Endothelial cell of umbilical vein (primary cell): ENCODE measurements at regions not wholly inside any gene's neighbourhood (a gene's known extent, or its start where the extent isn't known, plus 50 kb on each side); places are given as distances from the start of the nearest gene placed in this dataset.

Source experiments
- BruUV-seq: library from RNA; stranded (reverse); fragments of 400-500 nt; replicated peaks from 2 replicates; lab custom pipeline; 2021; lab: Mats Ljungman, UMichigan
- CTCF ChIA-PET: fragments of 300-600, 350-600 bp; sonication (Branson Sonifier 250); formaldehyde crosslinking; loops from one replicate; lab custom pipeline; 2021; ENCODE audit warnings: antibody characterized with exemption, inconsistent platforms; lab: Charles Lee
- POLR2A ChIA-PET: fragments of 300-600, 350-600 bp; sonication (Branson Sonifier 250); formaldehyde crosslinking; loops from one replicate; lab custom pipeline; 2021; ENCODE audit warnings: antibody characterized with exemption, inconsistent platforms; lab: Charles Lee
- DNase-seq: peaks from one replicate; pipeline ENCODE4 v3.0.0-alpha.2; 2011; ENCODE audit warnings: low read depth, low spot score
- FAIRE-seq: peaks from 2 replicates; lab custom pipeline; 2011; peaks lifted over from hg19 to GRCh38; lab: Jason Lieb, UNC
- H2AFZ ChIP-seq: 2 replicates; pipeline ENCODE4 v1.6.0; 2012; ENCODE audit warnings: low read depth, low read length, control low read depth, inconsistent platforms
- H3K27ac ChIP-seq: 2 replicates; pipeline ENCODE4 v1.5.1; 2011; ENCODE audit warnings: low read depth, mild to moderate bottlenecking, control low read depth, low read length, moderate library complexity; ENCODE audit not compliant: insufficient read depth
- H3K27me3 ChIP-seq, 2 experiments: 2 replicates each; pipeline versions ENCODE4 v1.6.0 to v1.6.1; 2011; ENCODE audit warnings: low read length in 2 of 2, mixed read lengths in 1 of 2; ENCODE audit not compliant: control insufficient read depth in 2 of 2, insufficient read depth in 2 of 2
- H3K36me3 ChIP-seq, 2 experiments: 2 replicates in 1 of 2; 3 replicates in 1 of 2; pipeline ENCODE4 v1.5.1; 2011; ENCODE audit warnings: low read length in 2 of 2, mild to moderate bottlenecking in 1 of 2, moderate library complexity in 1 of 2; ENCODE audit not compliant: control insufficient read depth in 2 of 2, insufficient read depth in 2 of 2; ENCODE audit errors: extremely low read depth in 1 of 2
- H3K4me1 ChIP-seq: 3 replicates; pipeline ENCODE4 v1.5.1; 2011; ENCODE audit warnings: mild to moderate bottlenecking, low read length; ENCODE audit not compliant: control insufficient read depth, insufficient read depth; ENCODE audit errors: extremely low read depth
- H3K4me2 ChIP-seq: 2 replicates; pipeline ENCODE4 v1.6.1; 2011; ENCODE audit warnings: low read length, control low read depth, mixed read lengths; ENCODE audit not compliant: insufficient read depth
- H3K4me3 ChIP-seq, 3 experiments: fragments of 200-600 bp in 1 of 3; sonication (generic), shearing (Covaris generic) in 1 of 3; replicated peaks in 1 of 3; 2 replicates each; pipeline ENCODE4 v1.5.1; 2011 to 2016; ENCODE audit warnings: control low read depth in 3 of 3, low read length in 3 of 3, mild to moderate bottlenecking in 2 of 3, inconsistent platforms in 1 of 3, low read depth in 1 of 3, moderate library complexity in 1 of 3; ENCODE audit not compliant: insufficient read depth in 1 of 3
- H3K79me2 ChIP-seq: 2 replicates; pipeline ENCODE4 v1.6.0; 2012; ENCODE audit warnings: low read length, inconsistent platforms; ENCODE audit not compliant: control insufficient read depth, insufficient read depth
- H3K9ac ChIP-seq: replicated peaks from 2 replicates; pipeline ENCODE3; 2011; ENCODE audit warnings: low read length, control low read depth; ENCODE audit not compliant: insufficient read depth; ENCODE audit errors: extremely low read depth
- H3K9me1 ChIP-seq: replicated peaks from 3 replicates; pipeline ENCODE4 v1.6.0; 2011; ENCODE audit warnings: mild to moderate bottlenecking, low read length; ENCODE audit not compliant: control insufficient read depth, insufficient read depth; ENCODE audit errors: extremely low read depth
- H3K9me3 ChIP-seq: replicated peaks from 2 replicates; pipeline ENCODE4 v1.5.1; 2012; ENCODE audit warnings: low read length, inconsistent platforms; ENCODE audit not compliant: control insufficient read depth, insufficient read depth
- H4K20me1 ChIP-seq: replicated peaks from 2 replicates; pipeline ENCODE3; 2011; ENCODE audit warnings: mild to moderate bottlenecking, low read length; ENCODE audit not compliant: control insufficient read depth, insufficient read depth; ENCODE audit errors: extremely low read depth
- CTCF ChIP-seq, 2 donors: IDR thresholded peaks; 1 replicate in 1 of 2; 2 replicates in 1 of 2; pipeline ENCODE4 v1.5.1; 2011; ENCODE audit warnings: low read length in 2 of 2, mild to moderate bottlenecking in 2 of 2, moderate library complexity in 2 of 2, control low read depth in 1 of 2, inconsistent platforms in 1 of 2, low read depth in 1 of 2; ENCODE audit not compliant: insufficient read depth in 1 of 2; ENCODE audit errors: extremely low read depth in 1 of 2
- EZH2 ChIP-seq: IDR thresholded peaks from 2 replicates; pipeline ENCODE4 v1.6.1; 2012; ENCODE audit warnings: borderline replicate concordance, low read depth, mild to moderate bottlenecking, moderate library complexity, low read length, inconsistent platforms; ENCODE audit not compliant: severe bottlenecking
- FOS ChIP-seq: IDR thresholded peaks from 2 replicates; pipeline ENCODE4 v1.6.1; 2011; ENCODE audit warnings: mild to moderate bottlenecking, low read length, moderate library complexity, borderline replicate concordance; ENCODE audit not compliant: insufficient read depth
- GATA2 ChIP-seq: IDR thresholded peaks from 2 replicates; pipeline ENCODE4 v1.7.0; 2011; ENCODE audit warnings: low read depth, mild to moderate bottlenecking, moderate library complexity, mixed read lengths, low read length; ENCODE audit not compliant: insufficient read length, insufficient read depth
- JUN ChIP-seq: IDR thresholded peaks from 2 replicates; pipeline ENCODE4 v1.6.1; 2011; ENCODE audit warnings: borderline replicate concordance, low read depth; ENCODE audit not compliant: insufficient read length, insufficient read depth
- MAX ChIP-seq: IDR thresholded peaks from 2 replicates; pipeline ENCODE4 v1.6.1; 2011; ENCODE audit not compliant: insufficient read depth, insufficient read length
- MYC ChIP-seq: IDR thresholded peaks from one replicate; pipeline ENCODE4 v1.6.1; 2011; ENCODE audit warnings: mild to moderate bottlenecking, low read depth, low read length
- POLR2A ChIP-seq: IDR thresholded peaks from 2 replicates; pipeline ENCODE4 v1.6.1; 2012; ENCODE audit warnings: low read depth, mild to moderate bottlenecking, control low read depth, low read length
- POLR2AphosphoS5 ChIP-seq: IDR thresholded peaks from 2 replicates; pipeline ENCODE4 v1.6.1; 2012; ENCODE audit warnings: low read depth, mild to moderate bottlenecking, control low read depth, low read length, moderate library complexity; ENCODE audit not compliant: insufficient read depth
- dilution Hi-C: fragments of 300-500 bp; cut with MboI; formaldehyde crosslinking; loops from one replicate; pipeline ENCODE4 v1.15.0; 2019; ENCODE audit warnings: low sequenced_read_pairs; ENCODE audit not compliant: extremely low pct_ligation_motif_present
- intact Hi-C: fragments of 100-400 bp; cut with micrococcal nuclease; formaldehyde crosslinking; loops from one replicate; pipeline ENCODE4 v1.10.0; 2022

- BruUV-seq: no TSS peak
- Histone ChIP-seq H2AFZ (no peak overlapping the region), H3K9ac (no peak overlapping the region), H3K4me1 (peaks cover 9% of the 10 kb centered on the region), H3K4me2 (no peak overlapping the region), H3K79me2 (no peaks in the 10 kb centered on the region), H3K9me3 (no peaks in the 10 kb centered on the region), H3K27me3 (no peaks in the 10 kb centered on the region), H4K20me1 (no peaks in the 10 kb centered on the region), H3K4me3 (no peak overlapping the region), H3K36me3 (no peaks in the 10 kb centered on the region), H3K27ac (no peak overlapping the region), H3K9me1 (no peaks in the 10 kb centered on the region)
- ChIA-PET CTCF (no interaction called here), POLR2A (no interaction called here)
- intact Hi-C loops: no loop called here
- dilution Hi-C loops: no loop called here
- FAIRE-seq: no peak
- TF ChIP-seq POLR2A (no peak), EZH2 (no peak), FOS (no peak), CTCF (IDR thresholded peaks at IDR 0.05; ENCODE audit: extremely low read depth in 1 of 2, insufficient read depth in 1 of 2, low read depth in 1 of 2, low read length in 2 of 2) (no peak), JUN (no peak), GATA2 (no peak), MAX (no peak), MYC (no peak), POLR2AphosphoS5 (no peak)
- no peak for DNase-seq
These were observed 342.0 kb downstream of the SEC23A start for GRCh38 chr14:38761033-38761432.
